ENCODE measurements at regions not wholly inside any gene's neighbourhood (a gene's known extent, or its start where the extent isn't known, plus 50 kb on each side); places are given as distances from the start of the nearest gene placed in this dataset.

DNA sequence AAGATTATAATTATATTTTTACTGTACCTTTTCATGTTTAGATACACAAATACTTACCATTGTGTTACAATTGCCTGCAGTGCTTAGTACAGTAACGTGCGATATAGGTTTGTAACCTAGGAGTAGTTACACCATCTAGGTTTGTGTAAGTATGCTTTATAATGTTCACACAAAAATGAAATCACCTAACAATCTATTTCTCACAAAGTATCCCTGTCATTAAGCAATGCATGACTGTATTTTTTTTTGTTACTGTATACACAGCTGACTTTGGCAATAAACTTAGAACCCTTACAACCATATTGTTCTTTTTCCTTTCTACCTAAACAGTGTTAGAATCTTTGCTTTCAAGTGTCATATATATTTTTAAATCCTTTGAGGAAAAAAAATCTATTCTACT is 303.0 kb upstream of the E2F7 start:
- H3K9me3 Mint-ChIP-seq, result peaks cover 8% of the 10 kb centered on the region
- H3K4me1 Mint-ChIP-seq, result no peaks in the 10 kb centered on the region
- ATAC-seq, result no peak
- no peak overlapping the region for H3K27ac Mint-ChIP-seq
- no peak overlapping the region for H3K4me3 Mint-ChIP-seq
- no peaks in the 10 kb centered on the region for H3K36me3 Mint-ChIP-seq
- no peak for DNase-seq (ENCODE audit: low spot score in 2 of 2)

DNA sequence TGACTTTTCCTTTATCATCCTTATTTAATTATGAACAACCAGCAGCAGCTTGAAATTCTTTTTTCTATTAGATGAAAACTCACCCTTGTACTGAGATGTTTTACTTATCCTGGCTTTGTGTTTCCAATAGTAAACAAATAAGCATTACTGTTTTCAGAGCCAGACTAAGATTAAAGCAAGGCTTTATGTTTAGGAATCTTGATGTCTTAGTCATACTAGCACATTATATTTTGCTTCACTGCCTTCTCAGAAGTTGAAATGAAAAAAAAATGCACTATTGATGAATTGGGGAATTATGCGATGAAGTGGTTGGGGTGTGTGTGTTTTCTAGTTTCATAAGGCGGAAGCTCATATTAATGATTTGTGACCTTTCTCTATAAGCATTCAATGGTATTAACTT is 301.2 kb upstream of the E2F7 start:
- H3K36me3 Mint-ChIP-seq, result no peaks in the 10 kb centered on the region
- no peak overlapping the region for H3K27ac Mint-ChIP-seq
- H3K4me3 Mint-ChIP-seq, result no peak overlapping the region
- H3K9me3 Mint-ChIP-seq, result peaks cover 8% of the 10 kb centered on the region
- H3K4me1 Mint-ChIP-seq, result no peaks in the 10 kb centered on the region
- DNase-seq (ENCODE audit: low spot score in 2 of 2), result no peak
- no peak for ATAC-seq

DNA sequence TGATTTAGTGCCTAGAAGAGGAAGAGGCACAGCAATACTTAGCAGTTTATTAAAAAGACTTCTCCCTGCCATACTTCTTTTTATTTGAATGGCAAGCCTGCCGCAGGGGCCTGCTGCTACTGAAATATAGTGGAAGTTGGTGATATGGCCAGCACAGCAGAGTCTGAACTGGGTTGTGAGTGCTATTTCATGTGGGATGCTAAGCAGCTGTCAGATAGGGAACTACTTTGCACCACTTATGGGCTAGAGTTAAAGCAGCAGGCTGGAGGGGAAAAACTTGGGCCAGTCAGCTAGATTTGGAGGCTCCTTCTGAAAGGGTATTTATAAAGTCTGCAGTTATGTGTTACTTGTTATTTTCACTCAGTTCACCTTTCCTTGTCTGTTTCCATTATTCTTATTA is 299.0 kb upstream of the E2F7 start:
- Mint-ChIP-seq H3K9me3 (peaks cover 11% of the 10 kb centered on the region), H3K4me3 (no peak overlapping the region), H3K36me3 (no peaks in the 10 kb centered on the region), H3K27ac (no peak overlapping the region), H3K4me1 (no peaks in the 10 kb centered on the region)
- ATAC-seq (no peak), DNase-seq (ENCODE audit: low spot score in 2 of 2) (no peak)

- no peak for ATAC-seq
- H3K4me1 Mint-ChIP-seq, result no peaks in the 10 kb centered on the region
Measured at GRCh38 chr12:77362509-77363210, 297.3 kb upstream of the E2F7 start.

DNA sequence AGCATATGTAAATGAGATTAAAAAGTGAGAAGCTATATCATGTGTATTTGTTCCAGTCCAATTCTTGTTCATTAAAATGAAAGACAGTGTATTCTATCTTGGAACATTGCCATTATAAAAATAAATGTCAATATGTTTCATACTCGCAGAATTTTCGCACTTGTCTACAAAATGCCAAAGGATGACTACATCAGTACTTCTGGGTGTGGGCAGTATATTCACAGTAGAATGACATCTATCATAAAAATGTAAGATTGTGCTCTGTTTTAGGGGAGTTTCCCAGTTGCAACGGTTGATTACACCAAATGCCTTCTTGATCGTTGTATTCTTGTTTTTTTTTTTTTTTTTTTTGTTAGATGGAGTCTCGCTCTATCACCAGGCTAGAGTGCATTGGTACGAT is 292.3 kb upstream of the E2F7 start:
- H3K9me3 Mint-ChIP-seq, result peaks cover 4% of the 10 kb centered on the region
- no peaks in the 10 kb centered on the region for H3K36me3 Mint-ChIP-seq
- no peak for ATAC-seq
- H3K4me1 Mint-ChIP-seq, result no peaks in the 10 kb centered on the region
- no peak overlapping the region for H3K4me3 Mint-ChIP-seq
- no peak for DNase-seq (ENCODE audit: low spot score in 2 of 2)
- H3K27ac Mint-ChIP-seq, result no peak overlapping the region

More at GRCh38 chr12:77362509-77363210, 297.3 kb upstream of the E2F7 start:
- Mint-ChIP-seq H3K9me3 (peaks cover 6% of the 10 kb centered on the region), H3K27ac (no peak overlapping the region), H3K36me3 (no peaks in the 10 kb centered on the region), H3K4me3 (no peak overlapping the region)
- no peak for DNase-seq (ENCODE audit: low spot score in 2 of 2)

- no peak overlapping the region for H3K4me3 Mint-ChIP-seq
- H3K4me1 Mint-ChIP-seq, result no peaks in the 10 kb centered on the region
- no peak overlapping the region for H3K27ac Mint-ChIP-seq
- no peaks in the 10 kb centered on the region for H3K36me3 Mint-ChIP-seq
- ATAC-seq (no peak), DNase-seq (ENCODE audit: low spot score in 2 of 2) (no peak)
- no peaks in the 10 kb centered on the region for H3K9me3 Mint-ChIP-seq
Measured at GRCh38 chr12:77354766-77355362, 289.5 kb upstream of the E2F7 start.

GRCh38 chr12:77352946-77353345 is 287.6 kb upstream of the E2F7 start:
- H3K9me3 Mint-ChIP-seq, result no peaks in the 10 kb centered on the region
- no peak overlapping the region for H3K4me3 Mint-ChIP-seq
- DNase-seq (ENCODE audit: low spot score in 2 of 2), result no peak
- no peak for ATAC-seq
- no peaks in the 10 kb centered on the region for H3K36me3 Mint-ChIP-seq
- no peaks in the 10 kb centered on the region for H3K4me1 Mint-ChIP-seq
- H3K27ac Mint-ChIP-seq, result no peak overlapping the region

GRCh38 chr12:77351860-77352259 is 286.5 kb upstream of the E2F7 start:
- Mint-ChIP-seq H3K9me3 (no peaks in the 10 kb centered on the region), H3K4me1 (no peaks in the 10 kb centered on the region), H3K36me3 (no peaks in the 10 kb centered on the region), H3K27ac (no peak overlapping the region), H3K4me3 (no peak overlapping the region)
- ATAC-seq (no peak), DNase-seq (ENCODE audit: low spot score in 2 of 2) (no peak)

- no peak for DNase-seq (ENCODE audit: low spot score in 2 of 2)
- H3K36me3 Mint-ChIP-seq, result no peaks in the 10 kb centered on the region
- H3K4me3 Mint-ChIP-seq, result no peak overlapping the region
- no peak overlapping the region for H3K27ac Mint-ChIP-seq
- no peaks in the 10 kb centered on the region for H3K9me3 Mint-ChIP-seq
- ATAC-seq, result no peak
- H3K4me1 Mint-ChIP-seq, result no peaks in the 10 kb centered on the region
Measured at GRCh38 chr12:77349689-77350370, 284.5 kb upstream of the E2F7 start.

DNA sequence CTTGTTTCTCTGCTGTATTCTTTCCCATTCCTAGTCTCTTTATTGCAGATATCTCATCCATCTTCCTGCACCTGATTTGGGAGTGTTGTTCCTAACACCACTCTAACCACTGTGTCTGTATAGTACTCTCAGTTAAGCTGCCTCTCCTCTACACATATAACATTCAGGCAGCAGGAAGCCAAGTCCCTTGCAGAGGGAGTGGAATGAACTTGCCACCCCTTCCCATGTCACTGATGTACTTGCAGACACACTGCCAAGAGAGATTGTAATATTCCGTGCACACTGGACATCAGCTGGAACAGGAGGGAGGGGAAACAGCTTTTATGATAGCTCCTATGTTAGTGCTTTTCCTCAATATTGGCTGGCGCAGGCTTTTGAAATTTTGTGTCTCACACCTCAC is 281.6 kb upstream of the E2F7 start:
- no peak overlapping the region for H3K27ac Mint-ChIP-seq
- H3K4me1 Mint-ChIP-seq, result no peaks in the 10 kb centered on the region
- DNase-seq (ENCODE audit: low spot score in 2 of 2) (no peak), ATAC-seq (no peak)
- H3K4me3 Mint-ChIP-seq, result no peak overlapping the region
- peaks cover 2% of the 10 kb centered on the region for H3K9me3 Mint-ChIP-seq
- H3K36me3 Mint-ChIP-seq, result no peaks in the 10 kb centered on the region

GRCh38 chr12:77345336-77345735 is 280.0 kb upstream of the E2F7 start:
- DNase-seq (ENCODE audit: low spot score in 2 of 2), result no peak
- Mint-ChIP-seq H3K36me3 (no peaks in the 10 kb centered on the region), H3K4me1 (no peaks in the 10 kb centered on the region), H3K9me3 (peaks cover 2% of the 10 kb centered on the region), H3K27ac (no peak overlapping the region), H3K4me3 (no peak overlapping the region)
- ATAC-seq, result no peak

DNA sequence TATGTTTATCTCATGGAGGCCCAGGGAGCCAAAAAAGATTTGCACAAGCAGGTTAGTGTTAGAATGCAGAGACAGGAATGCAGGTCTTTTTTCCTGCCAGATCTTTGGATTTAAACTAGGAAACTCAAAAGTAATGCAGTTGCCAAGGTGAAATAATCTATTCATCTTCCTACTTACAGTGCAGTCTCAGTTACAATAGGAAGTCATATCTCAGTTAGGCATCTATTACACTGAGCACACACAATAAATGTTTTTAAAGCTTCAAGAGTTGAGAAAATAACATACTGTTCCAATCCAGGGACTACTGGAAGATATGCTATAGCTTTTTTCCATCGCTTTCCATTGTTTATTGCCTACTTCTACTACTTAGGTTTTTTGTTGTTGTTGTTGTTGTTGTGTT is 279.3 kb upstream of the E2F7 start:
- H3K36me3 Mint-ChIP-seq, result no peaks in the 10 kb centered on the region
- H3K4me1 Mint-ChIP-seq, result no peaks in the 10 kb centered on the region
- H3K9me3 Mint-ChIP-seq, result peaks cover 2% of the 10 kb centered on the region
- DNase-seq (ENCODE audit: low spot score in 2 of 2), result no peak
- H3K4me3 Mint-ChIP-seq, result no peak overlapping the region
- ATAC-seq, result no peak
- H3K27ac Mint-ChIP-seq, result no peak overlapping the region

DNA sequence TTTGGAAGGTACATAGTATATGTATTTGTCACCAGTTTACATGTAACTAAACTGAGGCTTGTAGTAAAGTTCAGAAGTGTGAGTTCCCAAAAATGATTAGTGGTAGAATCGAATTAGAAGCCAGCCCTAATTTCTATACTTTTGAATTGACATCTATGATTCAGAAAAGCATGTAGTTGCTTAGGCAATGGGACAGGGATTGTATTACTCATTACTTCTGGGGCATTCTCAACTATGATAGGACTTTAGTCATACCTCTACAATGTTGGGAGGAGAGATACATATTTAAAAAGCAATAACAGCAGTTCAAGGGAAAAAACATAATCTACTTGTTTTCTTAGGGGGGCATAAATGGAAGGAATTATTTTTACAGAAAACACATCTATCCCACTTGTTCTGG is 277.9 kb upstream of the E2F7 start:
- DNase-seq (ENCODE audit: low spot score in 2 of 2) (no peak), ATAC-seq (no peak)
- H3K27ac Mint-ChIP-seq, result no peak overlapping the region
- no peak overlapping the region for H3K4me3 Mint-ChIP-seq
- no peaks in the 10 kb centered on the region for H3K36me3 Mint-ChIP-seq
- H3K4me1 Mint-ChIP-seq, result no peaks in the 10 kb centered on the region
- H3K9me3 Mint-ChIP-seq, result peaks cover 4% of the 10 kb centered on the region

GRCh38 chr12:77342253-77342652 is 276.9 kb upstream of the E2F7 start:
- no peak for ATAC-seq

DNA sequence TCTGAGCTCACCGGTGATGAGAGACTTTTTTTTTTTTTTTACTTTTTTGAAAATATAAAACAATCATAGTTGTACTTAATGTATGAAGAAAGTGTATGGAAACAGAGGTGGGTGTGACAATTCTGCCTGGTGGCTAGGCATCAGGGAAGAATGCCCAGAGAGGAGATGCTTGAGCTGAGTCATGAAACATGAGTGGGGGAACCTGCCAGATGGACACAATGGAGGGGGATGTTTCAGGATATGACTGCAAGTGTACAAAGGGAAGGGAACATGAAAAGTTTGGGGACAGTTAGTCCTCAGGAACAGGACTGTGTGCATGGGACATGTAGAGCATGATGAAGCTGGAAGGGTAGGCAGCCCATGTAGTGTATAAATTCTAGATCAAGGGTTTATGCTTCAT is 274.2 kb upstream of the E2F7 start:
- Mint-ChIP-seq H3K4me3 (no peak overlapping the region), H3K4me1 (no peaks in the 10 kb centered on the region), H3K27ac (no peak overlapping the region), H3K36me3 (no peaks in the 10 kb centered on the region), H3K9me3 (peaks cover 4% of the 10 kb centered on the region)
- ATAC-seq (no peak), DNase-seq (ENCODE audit: low spot score in 2 of 2) (no peak)

More at GRCh38 chr12:77342253-77342652, 276.9 kb upstream of the E2F7 start:
- no peaks in the 10 kb centered on the region for H3K36me3 Mint-ChIP-seq
- no peak overlapping the region for H3K4me3 Mint-ChIP-seq
- peaks cover 4% of the 10 kb centered on the region for H3K9me3 Mint-ChIP-seq
- no peaks in the 10 kb centered on the region for H3K4me1 Mint-ChIP-seq
- no peak for DNase-seq (ENCODE audit: low spot score in 2 of 2)
- no peak overlapping the region for H3K27ac Mint-ChIP-seq

GRCh38 chr12:77337362-77337761 is 272.0 kb upstream of the E2F7 start:
- H3K27ac Mint-ChIP-seq, result no peak overlapping the region
- no peak for ATAC-seq

More at GRCh38 chr12:77337362-77337761, 272.0 kb upstream of the E2F7 start:
- peaks cover 2% of the 10 kb centered on the region for H3K9me3 Mint-ChIP-seq
- no peaks in the 10 kb centered on the region for H3K36me3 Mint-ChIP-seq
- no peak overlapping the region for H3K4me3 Mint-ChIP-seq
- DNase-seq (ENCODE audit: low spot score in 2 of 2), result no peak
- no peaks in the 10 kb centered on the region for H3K4me1 Mint-ChIP-seq

Measured in stimulated activated effector memory CD8-positive, alpha-beta T cell treated with anti-CD3 and anti-CD28 coated beads, Interleukin-12 subunit alpha, Interleukin-12 subunit beta, amount 100 ng/mL, for 72 hours (primary cell).